ENCODE measurements at regions not wholly inside any gene's neighbourhood (a gene's known extent, or its start where the extent isn't known, plus 50 kb on each side); places are given as distances from the start of the nearest gene placed in this dataset.

DNA sequence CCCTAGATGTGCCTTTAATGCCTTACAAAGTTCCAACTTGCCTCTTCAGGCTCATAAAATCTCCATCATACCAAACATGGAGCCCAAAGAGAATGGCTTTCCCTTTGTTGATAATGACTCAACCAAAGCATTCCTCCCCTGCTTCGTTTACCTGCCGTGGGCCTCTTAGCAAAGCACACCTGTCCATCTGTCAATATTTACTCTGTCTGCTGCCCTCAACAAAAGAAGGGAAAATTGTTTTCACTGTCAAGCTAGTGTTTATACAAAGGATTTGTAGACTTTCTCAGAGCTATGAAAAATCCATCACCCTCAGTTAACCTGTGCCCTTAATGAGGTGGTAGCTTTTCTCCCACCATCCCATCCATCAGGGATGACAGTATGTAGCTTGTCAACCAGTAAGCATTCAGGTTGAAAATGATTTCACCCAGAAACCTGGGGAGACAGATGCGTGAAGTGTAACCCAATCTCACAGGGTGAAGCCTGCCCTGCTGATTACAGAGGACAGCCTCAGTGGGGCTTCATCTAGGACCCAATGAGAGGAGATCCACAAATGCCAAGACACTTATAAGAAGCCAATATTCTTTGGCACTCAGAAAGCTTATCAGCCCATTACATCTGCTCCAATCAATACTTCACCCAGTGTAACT lies 278.1 kb downstream of the NUAK1 start:
- no peak overlapping the region for H3K4me3 ChIP-seq (ENCODE audit: low read depth, low read length)
- H3K36me3 Mint-ChIP-seq = no peaks in the 10 kb centered on the region
- no peak overlapping the region for H3K27ac Mint-ChIP-seq

DNA sequence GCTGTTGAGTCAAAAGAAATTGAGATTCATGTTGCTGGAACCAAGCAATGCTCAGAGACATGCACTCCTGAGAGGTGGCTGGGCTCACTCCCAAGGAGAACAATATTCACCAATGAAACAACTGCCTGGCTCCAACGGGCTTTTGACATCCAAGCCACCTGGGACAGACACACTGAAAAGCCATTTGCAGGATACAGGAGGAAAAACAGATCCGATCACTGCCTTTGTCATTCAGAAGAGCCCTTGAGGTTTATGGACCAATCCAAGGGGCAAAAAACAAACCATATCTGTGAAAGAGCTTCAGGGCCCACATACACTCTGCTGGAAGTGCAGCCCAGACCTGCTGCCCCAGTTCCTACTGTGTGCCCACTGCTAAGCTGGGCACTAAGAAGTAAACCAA lies 277.5 kb downstream of the NUAK1 start:
- H3K27ac ChIP-seq (ENCODE audit: insufficient read depth, low read length, poor library complexity, severe bottlenecking) = no peak overlapping the region
- no peaks in the 10 kb centered on the region for H3K4me1 ChIP-seq (ENCODE audit: control insufficient read depth, insufficient read depth, low read length, poor library complexity, severe bottlenecking)
- peaks cover 4% of the 10 kb centered on the region for H3K27me3 Mint-ChIP-seq
- H3K4me3 ChIP-seq (ENCODE audit: low read depth, low read length) = no peak overlapping the region
- ATAC-seq (ENCODE audit: low read depth in 2 of 2) (no peak), DNase-seq (no peak)
- H3K27me3 ChIP-seq (ENCODE audit: control insufficient read depth, insufficient read depth, low read length) = no peaks in the 10 kb centered on the region
- H3K9me3 Mint-ChIP-seq = peaks cover 0 to 7% (median 3%) of the 10 kb centered on the region in 7 donors
- no peaks in the 10 kb centered on the region for H3K4me1 Mint-ChIP-seq
- no peaks in the 10 kb centered on the region for H3K9me3 ChIP-seq (ENCODE audit: control insufficient read depth in 2 of 2, low read length in 2 of 2)
- H3K27ac Mint-ChIP-seq = no peak overlapping the region
- H3K36me3 Mint-ChIP-seq = no peaks in the 10 kb centered on the region
- H3K4me3 Mint-ChIP-seq = no peak overlapping the region
- no peaks in the 10 kb centered on the region for H3K36me3 ChIP-seq (ENCODE audit: control insufficient read depth, insufficient read depth, low read length)

More for the DNA sequence above, 278.1 kb downstream of the NUAK1 start:
- Histone ChIP-seq H3K9me3 (ENCODE audit: control insufficient read depth in 2 of 2, low read length in 2 of 2) (no peaks in the 10 kb centered on the region), H3K27ac (ENCODE audit: insufficient read depth, low read length, poor library complexity, severe bottlenecking) (no peak overlapping the region), H3K4me1 (ENCODE audit: control insufficient read depth, insufficient read depth, low read length, poor library complexity, severe bottlenecking) (no peaks in the 10 kb centered on the region), H3K27me3 (ENCODE audit: control insufficient read depth, insufficient read depth, low read length) (no peaks in the 10 kb centered on the region), H3K36me3 (ENCODE audit: control insufficient read depth, insufficient read depth, low read length) (no peaks in the 10 kb centered on the region)
- H3K27me3 Mint-ChIP-seq = peaks cover 4% of the 10 kb centered on the region
- DNase-seq (no peak), ATAC-seq (ENCODE audit: low read depth in 2 of 2) (no peak)
- H3K4me3 Mint-ChIP-seq = no peak overlapping the region
- H3K4me1 Mint-ChIP-seq = no peaks in the 10 kb centered on the region
- peaks cover 0 to 7% (median 3%) of the 10 kb centered on the region in 7 donors for H3K9me3 Mint-ChIP-seq

DNA sequence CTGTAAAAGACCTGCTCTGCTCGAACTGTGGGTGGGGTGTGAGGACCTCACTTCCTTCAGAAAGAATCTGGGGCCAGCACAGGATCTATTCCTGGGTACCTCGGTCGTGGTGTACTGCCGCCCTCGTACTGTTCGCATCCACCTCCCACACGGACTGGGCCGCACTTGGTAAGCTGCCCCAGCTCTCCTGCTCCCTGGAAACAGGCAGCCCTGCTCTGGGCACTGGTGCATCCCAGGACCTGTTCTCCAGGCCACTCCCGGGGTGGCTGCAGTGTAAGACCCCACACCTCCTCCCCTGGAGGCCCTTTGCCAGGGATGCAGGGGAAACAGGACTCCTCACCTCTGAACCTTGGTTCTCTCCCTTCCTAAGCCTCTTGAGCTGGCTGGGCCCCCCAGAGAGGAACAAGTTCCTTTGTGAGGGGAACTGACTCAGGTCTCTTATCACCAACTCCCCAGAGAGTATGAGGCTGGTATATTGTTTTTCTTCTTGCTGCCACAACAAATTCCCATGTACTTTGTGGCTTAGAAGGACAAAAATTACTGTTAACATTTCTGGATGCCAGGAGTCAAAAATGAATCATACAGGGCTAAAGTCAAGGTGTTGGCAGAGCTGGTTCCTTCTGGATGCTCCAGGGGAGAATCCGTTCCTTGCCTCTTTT lies 276.5 kb downstream of the NUAK1 start:
- no peak overlapping the region for H3K27ac ChIP-seq (ENCODE audit: insufficient read depth, low read length, poor library complexity, severe bottlenecking)
- no peaks in the 10 kb centered on the region for H3K27me3 ChIP-seq (ENCODE audit: control insufficient read depth, insufficient read depth, low read length)
- no peak for ATAC-seq (ENCODE audit: low read depth in 2 of 2)
- H3K27ac Mint-ChIP-seq = no peak overlapping the region
- H3K4me3 ChIP-seq (ENCODE audit: low read depth, low read length) = no peak overlapping the region
- peaks cover 4% of the 10 kb centered on the region for H3K27me3 Mint-ChIP-seq
- DNase-seq = no peak
- H3K36me3 ChIP-seq (ENCODE audit: control insufficient read depth, insufficient read depth, low read length) = no peaks in the 10 kb centered on the region
- H3K4me1 Mint-ChIP-seq = no peaks in the 10 kb centered on the region
- peaks cover 0 to 7% (median 2%) of the 10 kb centered on the region in 7 donors for H3K9me3 Mint-ChIP-seq
- H3K9me3 ChIP-seq (ENCODE audit: control insufficient read depth in 2 of 2, low read length in 2 of 2) = no peaks in the 10 kb centered on the region
- peak overlapping the region in 1 of 4 donors; percentile 54 for H3K4me3 Mint-ChIP-seq
- H3K4me1 ChIP-seq (ENCODE audit: control insufficient read depth, insufficient read depth, low read length, poor library complexity, severe bottlenecking) = no peaks in the 10 kb centered on the region
- no peaks in the 10 kb centered on the region for H3K36me3 Mint-ChIP-seq

- no peaks in the 10 kb centered on the region for H3K36me3 ChIP-seq (ENCODE audit: control insufficient read depth, insufficient read depth, low read length)
- no peaks in the 10 kb centered on the region for H3K27me3 ChIP-seq (ENCODE audit: control insufficient read depth, insufficient read depth, low read length)
- no peak overlapping the region for H3K27ac Mint-ChIP-seq
- H3K9me3 ChIP-seq (ENCODE audit: control insufficient read depth in 2 of 2, low read length in 2 of 2) = no peaks in the 10 kb centered on the region
- no peak overlapping the region for H3K27ac ChIP-seq (ENCODE audit: insufficient read depth, low read length, poor library complexity, severe bottlenecking)
- ATAC-seq (ENCODE audit: low read depth in 2 of 2) (no peak), DNase-seq (no peak)
- peaks cover 0 to 5% (median 2%) of the 10 kb centered on the region in 7 donors for H3K9me3 Mint-ChIP-seq
- no peaks in the 10 kb centered on the region for H3K4me1 Mint-ChIP-seq
- no peaks in the 10 kb centered on the region for H3K4me1 ChIP-seq (ENCODE audit: control insufficient read depth, insufficient read depth, low read length, poor library complexity, severe bottlenecking)
- peaks cover 4% of the 10 kb centered on the region for H3K27me3 Mint-ChIP-seq
- no peak overlapping the region for H3K4me3 Mint-ChIP-seq
- H3K36me3 Mint-ChIP-seq = no peaks in the 10 kb centered on the region
- no peak overlapping the region for H3K4me3 ChIP-seq (ENCODE audit: low read depth, low read length)
Measured at GRCh38 chr12:105864316-105864715, 274.4 kb downstream of the NUAK1 start.

- Histone ChIP-seq H3K27me3 (ENCODE audit: control insufficient read depth, insufficient read depth, low read length) (no peaks in the 10 kb centered on the region), H3K4me1 (ENCODE audit: control insufficient read depth, insufficient read depth, low read length, poor library complexity, severe bottlenecking) (no peaks in the 10 kb centered on the region), H3K4me3 (ENCODE audit: low read depth, low read length) (no peak overlapping the region), H3K9me3 (ENCODE audit: control insufficient read depth in 2 of 2, low read length in 2 of 2) (no peaks in the 10 kb centered on the region), H3K36me3 (ENCODE audit: control insufficient read depth, insufficient read depth, low read length) (no peaks in the 10 kb centered on the region), H3K27ac (ENCODE audit: insufficient read depth, low read length, poor library complexity, severe bottlenecking) (no peak overlapping the region)
- H3K27me3 Mint-ChIP-seq = peaks cover under 1% of the 10 kb centered on the region
- no peak for ATAC-seq (ENCODE audit: low read depth in 2 of 2)
- DNase-seq = no peak
- H3K4me3 Mint-ChIP-seq = no peak overlapping the region
- H3K4me1 Mint-ChIP-seq = no peaks in the 10 kb centered on the region
- no peak overlapping the region for H3K27ac Mint-ChIP-seq
- no peaks in the 10 kb centered on the region for H3K36me3 Mint-ChIP-seq
- H3K9me3 Mint-ChIP-seq = peaks cover 0 to 5% (median under 1%) of the 10 kb centered on the region in 7 donors
Measured at GRCh38 chr12:105864901-105865300, 273.9 kb downstream of the NUAK1 start.

DNA sequence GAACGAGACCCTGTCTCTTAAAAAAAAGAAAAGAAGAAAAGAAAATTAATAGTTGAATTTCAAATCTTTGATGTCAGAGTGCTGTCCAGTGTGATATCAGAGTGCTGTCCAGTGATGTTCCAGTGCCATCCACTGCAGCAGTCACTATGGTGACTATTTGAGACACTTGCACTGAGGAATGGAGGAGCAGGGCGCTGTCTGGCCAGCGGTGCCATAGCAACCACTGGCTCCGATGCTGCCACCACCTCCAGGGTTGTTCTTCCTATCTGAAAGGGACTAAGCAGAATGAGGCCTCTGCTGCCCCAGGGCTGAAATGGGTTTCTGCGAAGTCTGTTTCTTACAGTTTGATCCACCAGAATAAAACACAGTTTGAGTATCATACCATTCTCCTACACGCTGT lies 272.9 kb downstream of the NUAK1 start:
- H3K36me3 ChIP-seq (ENCODE audit: control insufficient read depth, insufficient read depth, low read length) = no peaks in the 10 kb centered on the region
- H3K4me3 Mint-ChIP-seq = no peak overlapping the region
- no peak overlapping the region for H3K27ac ChIP-seq (ENCODE audit: insufficient read depth, low read length, poor library complexity, severe bottlenecking)
- no peaks in the 10 kb centered on the region for H3K4me1 Mint-ChIP-seq
- H3K36me3 Mint-ChIP-seq = no peaks in the 10 kb centered on the region
- no peak for DNase-seq
- H3K9me3 ChIP-seq (ENCODE audit: control insufficient read depth in 2 of 2, low read length in 2 of 2) = no peaks in the 10 kb centered on the region
- no peak for ATAC-seq (ENCODE audit: low read depth in 2 of 2)
- no peaks in the 10 kb centered on the region for H3K4me1 ChIP-seq (ENCODE audit: control insufficient read depth, insufficient read depth, low read length, poor library complexity, severe bottlenecking)
- H3K4me3 ChIP-seq (ENCODE audit: low read depth, low read length) = no peak overlapping the region
- no peak overlapping the region for H3K27ac Mint-ChIP-seq
- peaks cover 0 to 3% (median 2%) of the 10 kb centered on the region in 7 donors for H3K9me3 Mint-ChIP-seq
- H3K27me3 ChIP-seq (ENCODE audit: control insufficient read depth, insufficient read depth, low read length) = no peaks in the 10 kb centered on the region
- H3K27me3 Mint-ChIP-seq = no peaks in the 10 kb centered on the region

- Mint-ChIP-seq H3K4me1 (no peaks in the 10 kb centered on the region), H3K27me3 (peaks cover 8% of the 10 kb centered on the region), H3K9me3 (peaks cover 0 to 7% (median 2%) of the 10 kb centered on the region in 7 donors), H3K36me3 (no peaks in the 10 kb centered on the region), H3K4me3 (no peak overlapping the region), H3K27ac (no peak overlapping the region)
- ATAC-seq (ENCODE audit: low read depth in 2 of 2) (no peak), DNase-seq (no peak)
- no peaks in the 10 kb centered on the region for H3K4me1 ChIP-seq (ENCODE audit: control insufficient read depth, insufficient read depth, low read length, poor library complexity, severe bottlenecking)
- H3K27me3 ChIP-seq (ENCODE audit: control insufficient read depth, insufficient read depth, low read length) = no peaks in the 10 kb centered on the region
- H3K36me3 ChIP-seq (ENCODE audit: control insufficient read depth, insufficient read depth, low read length) = no peaks in the 10 kb centered on the region
- no peak overlapping the region for H3K27ac ChIP-seq (ENCODE audit: insufficient read depth, low read length, poor library complexity, severe bottlenecking)
- no peaks in the 10 kb centered on the region for H3K9me3 ChIP-seq (ENCODE audit: control insufficient read depth in 2 of 2, low read length in 2 of 2)
- H3K4me3 ChIP-seq (ENCODE audit: low read depth, low read length) = no peak overlapping the region
Measured at GRCh38 chr12:105874121-105874520, 264.6 kb downstream of the NUAK1 start.

DNA sequence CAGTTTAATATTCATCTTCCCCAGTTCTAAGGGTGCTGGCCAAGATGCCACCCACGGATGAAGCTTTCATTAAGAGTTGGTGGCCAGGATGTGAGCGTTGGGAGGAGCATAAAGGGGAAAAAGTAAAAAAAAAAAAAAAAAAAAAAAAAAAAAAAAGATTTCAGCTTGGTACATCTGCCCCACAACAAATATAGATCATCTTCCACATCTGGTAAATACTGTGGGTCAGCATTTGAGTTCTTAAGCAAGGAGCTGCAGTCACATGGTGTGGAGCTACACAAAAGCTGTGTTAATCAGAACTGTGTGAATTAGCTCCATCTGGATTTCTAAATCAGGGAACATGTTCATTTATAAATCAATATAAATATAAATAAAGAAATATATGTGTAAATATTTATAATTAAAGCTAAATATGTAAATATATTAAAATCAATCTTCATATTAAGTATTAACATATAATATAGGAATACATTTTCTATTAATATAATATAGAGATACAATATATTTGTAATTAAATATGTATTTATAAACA lies 262.3 kb downstream of the NUAK1 start:
- H3K4me3 Mint-ChIP-seq = no peak overlapping the region
- DNase-seq (no peak), ATAC-seq (ENCODE audit: low read depth in 2 of 2) (no peak)
- Histone ChIP-seq H3K27me3 (ENCODE audit: control insufficient read depth, insufficient read depth, low read length) (no peaks in the 10 kb centered on the region), H3K27ac (ENCODE audit: insufficient read depth, low read length, poor library complexity, severe bottlenecking) (no peak overlapping the region), H3K4me1 (ENCODE audit: control insufficient read depth, insufficient read depth, low read length, poor library complexity, severe bottlenecking) (no peaks in the 10 kb centered on the region), H3K36me3 (ENCODE audit: control insufficient read depth, insufficient read depth, low read length) (no peaks in the 10 kb centered on the region), H3K9me3 (ENCODE audit: control insufficient read depth in 2 of 2, low read length in 2 of 2) (no peaks in the 10 kb centered on the region), H3K4me3 (ENCODE audit: low read depth, low read length) (no peak overlapping the region)
- peaks cover 0 to 4% (median 0%) of the 10 kb centered on the region in 7 donors for H3K9me3 Mint-ChIP-seq
- no peaks in the 10 kb centered on the region for H3K4me1 Mint-ChIP-seq
- H3K27me3 Mint-ChIP-seq = peaks cover 13% of the 10 kb centered on the region
- H3K27ac Mint-ChIP-seq = no peak overlapping the region
- H3K36me3 Mint-ChIP-seq = no peaks in the 10 kb centered on the region

All from CD4-positive, CD25-positive, alpha-beta regulatory T cell (primary cell).